GM23338 (cell line): ENCODE measurements at regions not wholly inside any gene's neighbourhood (a gene's known extent, or its start where the extent isn't known, plus 50 kb on each side); places are given as distances from the start of the nearest gene placed in this dataset.

Source experiments
- ATAC-seq: fragments of 200-7000 bp; cut with Tn5 transposase; 3 replicates; pipeline ENCODE4 v1.9.1; 2020
- DNase-seq: peaks from one replicate; pipeline ENCODE4 v3.0.0-alpha.2; 2015; ENCODE audit warnings: low spot score
- H2AFZ ChIP-seq: fragments of 200-600 bp; sonication (generic); 2 replicates; pipeline ENCODE4 v1.8.0; 2016; ENCODE audit warnings: antibody characterized with exemption, mild to moderate bottlenecking, moderate library complexity
- H3F3A ChIP-seq: fragments of 200-600 bp; sonication (generic); replicated peaks from 2 replicates; pipeline ENCODE4 v1.8.0; 2017; ENCODE audit warnings: antibody characterized with exemption, mixed run types, low read depth
- H3K27ac ChIP-seq: fragments of 200-600 bp; sonication (generic); 2 replicates; pipeline ENCODE4 v1.6.1; 2016; ENCODE audit warnings: low read depth
- H3K27me3 ChIP-seq: fragments of 200-600 bp; sonication (generic); 2 replicates; pipeline ENCODE4 v1.8.0; 2016; ENCODE audit warnings: mild to moderate bottlenecking, mixed run types, moderate library complexity; ENCODE audit not compliant: insufficient read depth
- H3K36me3 ChIP-seq: fragments of 200-600 bp; sonication (generic); 2 replicates; pipeline ENCODE4 v1.8.0; 2016; ENCODE audit warnings: mild to moderate bottlenecking; ENCODE audit not compliant: insufficient read depth
- H3K4me1 ChIP-seq: fragments of 200-600 bp; sonication (generic); 2 replicates; pipeline ENCODE4 v1.8.0; 2016; ENCODE audit warnings: mild to moderate bottlenecking, moderate library complexity; ENCODE audit not compliant: insufficient read depth
- H3K4me2 ChIP-seq: fragments of 200-600 bp; sonication (generic); 2 replicates; pipeline ENCODE4 v1.7.1; 2017; ENCODE audit warnings: mixed run types
- H3K4me3 ChIP-seq: fragments of 200-600 bp; sonication (generic); 2 replicates; pipeline ENCODE4 v1.6.1; 2016; ENCODE audit warnings: mixed run types
- H3K79me2 ChIP-seq: fragments of 200-600 bp; sonication (generic); replicated peaks from 2 replicates; pipeline ENCODE4 v1.8.0; 2017; ENCODE audit warnings: mild to moderate bottlenecking; ENCODE audit not compliant: insufficient read depth
- H3K9me2 ChIP-seq: fragments of 200-600 bp; sonication (generic); 2 replicates; pipeline ENCODE4 v1.8.0; 2017; ENCODE audit not compliant: insufficient read depth
- H4K20me1 ChIP-seq: fragments of 200-600 bp; sonication (generic); replicated peaks from 2 replicates; pipeline ENCODE4 v1.8.0; 2017; ENCODE audit warnings: mild to moderate bottlenecking; ENCODE audit not compliant: insufficient read depth
- H3K27ac Mint-ChIP-seq: 2 replicates; pipeline ENCODE4 v1.8.0; 2020; ENCODE audit warnings: inconsistent platforms, mild to moderate bottlenecking, moderate library complexity, mixed read lengths
- H3K27me3 Mint-ChIP-seq: 3 replicates; pipeline ENCODE4 v1.8.0; 2022; ENCODE audit warnings: low read depth, mild to moderate bottlenecking, moderate library complexity, mixed read lengths, inconsistent platforms; ENCODE audit not compliant: insufficient read depth, poor library complexity
- H3K36me3 Mint-ChIP-seq: 3 replicates; pipeline ENCODE4 v1.8.0; 2021; ENCODE audit warnings: low read depth, mild to moderate bottlenecking, inconsistent platforms, moderate library complexity, mixed read lengths
- H3K4me1 Mint-ChIP-seq: 3 replicates; pipeline ENCODE4 v1.8.0; 2020; ENCODE audit warnings: mild to moderate bottlenecking, inconsistent platforms, mixed read lengths
- H3K4me3 Mint-ChIP-seq: 3 replicates; pipeline ENCODE4 v1.8.0; 2021; ENCODE audit warnings: moderate library complexity, mild to moderate bottlenecking, inconsistent platforms, mixed read lengths
- H3K9me3 Mint-ChIP-seq: 3 replicates; pipeline ENCODE4 v1.8.0; 2020; ENCODE audit warnings: moderate library complexity, mild to moderate bottlenecking, inconsistent platforms, mixed read lengths
- CREB1 ChIP-seq: fragments of 250-450 bp; sonication (Bioruptor Pico); IDR thresholded peaks from 2 replicates; pipeline ENCODE4 v1.5.0; 2020; ENCODE audit warnings: low read depth, mild to moderate bottlenecking, moderate library complexity
- ETS1 ChIP-seq: IDR thresholded peaks from 2 replicates; pipeline ENCODE4 v1.6.1; 2016; ENCODE audit warnings: antibody characterized with exemption
- EZH2 ChIP-seq: fragments of 200-600 bp; sonication (generic); IDR thresholded peaks from one replicate; pipeline ENCODE4 v1.8.0; 2017; ENCODE audit warnings: antibody characterized with exemption, mild to moderate bottlenecking, low read depth; ENCODE audit not compliant: unreplicated experiment
- EZH2phosphoT487 ChIP-seq: fragments of 200-600 bp; sonication (generic); IDR thresholded peaks from one replicate; pipeline ENCODE4 v1.8.1; 2018; ENCODE audit warnings: antibody characterized with exemption; ENCODE audit not compliant: unreplicated experiment
- NANOG ChIP-seq: IDR thresholded peaks from 2 replicates; pipeline ENCODE4 v1.6.1; 2016; ENCODE audit warnings: antibody characterized with exemption, borderline replicate concordance
- POLR2AphosphoS5 ChIP-seq: IDR thresholded peaks from 2 replicates; pipeline ENCODE4 v1.6.1; 2016; ENCODE audit warnings: antibody characterized with exemption, low read depth
- STAT1 ChIP-seq: IDR thresholded peaks from one replicate; pipeline ENCODE4 v1.6.1; 2016; ENCODE audit warnings: antibody characterized with exemption; ENCODE audit not compliant: unreplicated experiment
- ZNF114 ChIP-seq: fragments of 250-450 bp; sonication (Bioruptor Pico); IDR thresholded peaks from 2 replicates; pipeline ENCODE4 v1.5.0; 2020; ENCODE audit warnings: mild to moderate bottlenecking, moderate library complexity
- ZNF331 ChIP-seq: fragments of 250-450 bp; sonication (Bioruptor Pico); IDR thresholded peaks from 2 replicates; pipeline ENCODE4 v1.5.0; 2020; ENCODE audit warnings: low read depth, mild to moderate bottlenecking, moderate library complexity
- ZNF462 ChIP-seq: fragments of 250-450 bp; sonication (Bioruptor Pico); IDR thresholded peaks from 2 replicates; pipeline ENCODE4 v1.5.0; 2020; ENCODE audit warnings: mild to moderate bottlenecking, moderate library complexity

GRCh38 chr9:11158063-11158462, 545.3 kb upstream of the PTPRD start:
- H3K79me2 ChIP-seq: no peaks in the 10 kb centered on the region
- no peak overlapping the region for H2AFZ ChIP-seq
- DNase-seq (no peak), ATAC-seq (no peak)
- H3F3A ChIP-seq: no peaks in the 10 kb centered on the region
- no peaks in the 10 kb centered on the region for H4K20me1 ChIP-seq
- Mint-ChIP-seq H3K9me3 (peaks cover 8% of the 10 kb centered on the region; the same call in 2 of the 3 replicates), H3K27me3 (peaks cover 1% of the 10 kb centered on the region), H3K4me1 (no peaks in the 10 kb centered on the region), H3K36me3 (no peaks in the 10 kb centered on the region; the same call in 2 of the 3 replicates), H3K4me3 (no peak overlapping the region), H3K27ac (no peak overlapping the region)
- H3K4me3 ChIP-seq: no peak overlapping the region
- H3K27ac ChIP-seq: no peak overlapping the region
- no peaks in the 10 kb centered on the region for H3K27me3 ChIP-seq
- no peaks in the 10 kb centered on the region for H3K36me3 ChIP-seq
- H3K4me1 ChIP-seq: no peaks in the 10 kb centered on the region
- TF ChIP-seq ETS1 (no peak), ZNF114 (CRISPR knock-in tag) (no peak)
- H3K9me2 ChIP-seq: no peaks in the 10 kb centered on the region
- H3K4me2 ChIP-seq: no peak overlapping the region

GRCh38 chr9:11158676-11159075, 545.9 kb upstream of the PTPRD start:
- DNase-seq (no peak), ATAC-seq (no peak)
- no peak overlapping the region for H3K4me3 Mint-ChIP-seq
- Histone ChIP-seq H3K27me3 (no peaks in the 10 kb centered on the region), H3K4me2 (no peak overlapping the region), H2AFZ (no peak overlapping the region), H3K36me3 (no peaks in the 10 kb centered on the region), H4K20me1 (no peaks in the 10 kb centered on the region), H3K4me3 (no peak overlapping the region), H3K27ac (no peak overlapping the region), H3K79me2 (no peaks in the 10 kb centered on the region), H3K4me1 (no peaks in the 10 kb centered on the region), H3K9me2 (no peaks in the 10 kb centered on the region), H3F3A (no peaks in the 10 kb centered on the region)
- H3K4me1 Mint-ChIP-seq: no peaks in the 10 kb centered on the region
- H3K27ac Mint-ChIP-seq: no peak overlapping the region
- H3K27me3 Mint-ChIP-seq: peaks cover 1% of the 10 kb centered on the region
- no peaks in the 10 kb centered on the region; the same call in 2 of the 3 replicates for H3K36me3 Mint-ChIP-seq
- H3K9me3 Mint-ChIP-seq: peaks cover 12% of the 10 kb centered on the region; the same call in 2 of the 3 replicates
- TF ChIP-seq ETS1 (no peak), NANOG (no peak), ZNF462 (CRISPR knock-in tag) (no peak), STAT1 (no peak), POLR2AphosphoS5 (no peak), EZH2 (no peak), EZH2phosphoT487 (no peak), ZNF114 (CRISPR knock-in tag) (no peak), CREB1 (no peak), ZNF331 (CRISPR knock-in tag) (no peak)
